Esophagus squamous epithelium (tissue), 5 donors: ENCODE measurements at regions not wholly inside any gene's neighbourhood (a gene's known extent, or its start where the extent isn't known, plus 50 kb on each side); places are given as distances from the start of the nearest gene placed in this dataset.
A peak's percentile ranks its signal among the peaks of the same experiment; 100 is the strongest.

Experiments
- DNase-seq: peaks from one replicate; lab custom pipeline; 2025; lab: John Stamatoyannopoulos, UW
- H3K27ac ChIP-seq, 4 donors: fragments of 200-600 bp; sonication (generic); one replicate each; pipeline ENCODE4 v1.5.1; 2016 to 2019; ENCODE audit warnings: mild to moderate bottlenecking in 1 of 4
- H3K27me3 ChIP-seq, 4 donors: fragments of 200-600 bp; sonication (generic); 1 replicate in 3 of 4; 2 replicates in 1 of 4; pipeline versions ENCODE4 v1.5.1 to v1.6.0; 2017 to 2021; ENCODE audit warnings: antibody characterized with exemption in 1 of 4
- H3K36me3 ChIP-seq, 3 donors: fragments of 200-600 bp; sonication (generic); one replicate each; pipeline ENCODE4 v1.5.1; 2016 to 2019
- H3K4me1 ChIP-seq, 3 donors: fragments of 200-600 bp; sonication (generic); one replicate each; pipeline ENCODE4 v1.5.1; 2017 to 2019
- H3K4me3 ChIP-seq, 4 donors: fragments of 200-600 bp; sonication (generic); 1 replicate in 3 of 4; 2 replicates in 1 of 4; pipeline ENCODE4 v1.5.1; 2016 to 2019; ENCODE audit warnings: mild to moderate bottlenecking in 2 of 4, moderate library complexity in 1 of 4
- H3K9me3 ChIP-seq, 3 donors: fragments of 200-600 bp; sonication (generic); one replicate each; pipeline ENCODE4 v1.5.1; 2016 to 2019
- POLR2A ChIP-seq, 4 donors: fragments of 450-650 bp; IDR thresholded peaks; one replicate each; pipeline ENCODE4 v1.6.1; 2017; ENCODE audit warnings: antibody characterized with exemption in 4 of 4, mild to moderate bottlenecking in 4 of 4, moderate library complexity in 3 of 4
- WGBS, 2 donors: methylation state at CpG; one replicate each; pipeline ENCODE4 v1.1.5; 2018; 5-methylcytosine and 5-hydroxymethylcytosine counted together
- intact Hi-C: fragments of 100-400 bp; cut with DNase I; formaldehyde crosslinking; loops from one replicate; pipeline ENCODE4 v1.15.0; 2022
- TF ChIP-seq, protein P1 (sequence below), 6 experiments: fragments of 450-650 bp in 4 of 6; fragments of 200-600 bp in 2 of 6; sonication (generic) in 2 of 6; IDR thresholded peaks; one replicate each; pipeline ENCODE4 v1.5.1; 2016 to 2019; ENCODE audit warnings: antibody characterized with exemption in 6 of 6, mild to moderate bottlenecking in 4 of 6, moderate library complexity in 4 of 6
- donor health status: DM: yes; HTN: yes; CAD: no.

DNA sequence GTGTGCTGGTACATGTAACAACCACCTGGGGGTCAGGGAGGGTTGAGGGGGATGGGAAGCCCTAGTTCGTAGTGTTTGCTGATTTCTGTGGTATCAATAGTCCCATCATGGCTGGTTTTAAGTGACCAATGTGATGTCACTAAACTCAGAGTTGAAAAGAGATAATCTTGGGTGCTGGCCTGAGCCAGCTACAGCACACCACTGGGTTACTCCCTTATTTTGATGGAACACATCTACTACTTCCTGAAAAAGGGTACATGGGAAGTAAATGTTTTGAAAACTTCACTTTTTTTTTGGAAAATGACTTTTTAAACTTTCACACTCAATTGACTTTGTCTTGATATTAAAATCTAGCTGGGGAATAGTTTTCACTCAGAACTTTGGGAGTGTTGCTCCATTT lies 87.0 kb upstream of the CXCR4 start:
- no peak for DNase-seq
- no peaks in the 10 kb centered on the region for H3K4me1 ChIP-seq
- whole genome bisulfite sequencing, 2 donors = 85 to 100% methylated on average over 1 of the region's 1 CpG
- no peak overlapping the region for H3K4me3 ChIP-seq
- no peaks in the 10 kb centered on the region for H3K27me3 ChIP-seq
- H3K36me3 ChIP-seq = no peaks in the 10 kb centered on the region
- intact Hi-C loops = no loop called here
- TF ChIP-seq POLR2A (IDR thresholded peaks at IDR 0.05) = no peak
- TF ChIP-seq, protein P1, sequence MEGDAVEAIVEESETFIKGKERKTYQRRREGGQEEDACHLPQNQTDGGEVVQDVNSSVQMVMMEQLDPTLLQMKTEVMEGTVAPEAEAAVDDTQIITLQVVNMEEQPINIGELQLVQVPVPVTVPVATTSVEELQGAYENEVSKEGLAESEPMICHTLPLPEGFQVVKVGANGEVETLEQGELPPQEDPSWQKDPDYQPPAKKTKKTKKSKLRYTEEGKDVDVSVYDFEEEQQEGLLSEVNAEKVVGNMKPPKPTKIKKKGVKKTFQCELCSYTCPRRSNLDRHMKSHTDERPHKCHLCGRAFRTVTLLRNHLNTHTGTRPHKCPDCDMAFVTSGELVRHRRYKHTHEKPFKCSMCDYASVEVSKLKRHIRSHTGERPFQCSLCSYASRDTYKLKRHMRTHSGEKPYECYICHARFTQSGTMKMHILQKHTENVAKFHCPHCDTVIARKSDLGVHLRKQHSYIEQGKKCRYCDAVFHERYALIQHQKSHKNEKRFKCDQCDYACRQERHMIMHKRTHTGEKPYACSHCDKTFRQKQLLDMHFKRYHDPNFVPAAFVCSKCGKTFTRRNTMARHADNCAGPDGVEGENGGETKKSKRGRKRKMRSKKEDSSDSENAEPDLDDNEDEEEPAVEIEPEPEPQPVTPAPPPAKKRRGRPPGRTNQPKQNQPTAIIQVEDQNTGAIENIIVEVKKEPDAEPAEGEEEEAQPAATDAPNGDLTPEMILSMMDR (IDR thresholded peaks at IDR 0.05) = no peak
- peak overlapping the region in 1 of 4 donors; percentile 33 for H3K27ac ChIP-seq
- H3K9me3 ChIP-seq = no peaks in the 10 kb centered on the region

DNA sequence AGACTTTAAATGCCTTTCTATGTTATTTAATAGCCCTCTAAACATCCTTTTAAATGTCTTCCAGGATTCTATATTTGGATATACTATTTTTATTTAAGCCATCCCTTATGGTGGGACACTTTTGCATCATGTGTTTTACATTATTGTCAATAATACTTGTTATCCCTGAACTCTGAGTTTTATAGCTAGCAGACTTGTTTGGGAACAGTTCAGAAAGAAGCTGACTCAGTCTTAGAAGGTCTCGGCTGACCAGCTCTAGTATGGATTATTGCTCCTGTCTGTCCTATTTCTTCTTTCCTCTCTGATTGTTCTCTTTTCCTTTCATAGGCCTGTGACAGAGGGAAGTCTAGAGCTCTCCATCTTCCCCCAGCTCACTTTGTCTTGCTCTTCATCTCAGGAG lies 77.3 kb upstream of the CXCR4 start:
- H3K9me3 ChIP-seq = no peaks in the 10 kb centered on the region
- H3K36me3 ChIP-seq = no peaks in the 10 kb centered on the region
- no peaks in the 10 kb centered on the region for H3K4me1 ChIP-seq
- H3K27ac ChIP-seq = no peak overlapping the region
- H3K4me3 ChIP-seq = no peak overlapping the region
- intact Hi-C loops = no loop called here
- TF ChIP-seq, protein P1 (IDR thresholded peaks at IDR 0.05) = no peak
- no peak for TF ChIP-seq POLR2A (IDR thresholded peaks at IDR 0.05)
- no peak for DNase-seq
- 76 to 83% methylated on average over 1 of the region's 1 CpG for WGBS, 2 donors
- H3K27me3 ChIP-seq = no peaks in the 10 kb centered on the region

DNA sequence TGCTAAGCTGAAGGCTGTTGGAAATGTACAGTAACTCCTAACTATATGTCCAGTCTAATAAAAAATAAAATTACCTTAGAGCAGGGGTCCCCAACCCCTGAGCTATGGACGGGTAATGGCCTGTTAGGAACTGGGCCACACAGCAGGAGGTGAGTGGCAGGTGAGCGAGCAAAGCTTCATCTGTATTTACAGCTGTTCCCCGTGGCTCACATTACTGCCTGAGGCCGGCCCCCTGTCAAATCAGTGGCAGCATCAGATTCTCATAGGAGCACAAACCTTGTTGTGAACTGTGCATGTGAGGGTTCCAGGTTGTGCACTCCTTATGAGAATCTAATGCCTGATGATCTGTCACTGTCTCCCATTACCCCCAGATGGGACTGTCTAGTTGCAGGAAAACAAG lies 73.1 kb upstream of the CXCR4 start:
- intact Hi-C loops = no loop called here
- TF ChIP-seq POLR2A (IDR thresholded peaks at IDR 0.05) = no peak
- Histone ChIP-seq H3K36me3 (no peaks in the 10 kb centered on the region), H3K27me3 (no peaks in the 10 kb centered on the region), H3K4me1 (no peaks in the 10 kb centered on the region), H3K27ac (no peak overlapping the region), H3K9me3 (no peaks in the 10 kb centered on the region), H3K4me3 (no peak overlapping the region)
- no peak for DNase-seq
- WGBS, 2 donors = 83 to 89% methylated on average over 4 of the region's 4 CpGs

DNA sequence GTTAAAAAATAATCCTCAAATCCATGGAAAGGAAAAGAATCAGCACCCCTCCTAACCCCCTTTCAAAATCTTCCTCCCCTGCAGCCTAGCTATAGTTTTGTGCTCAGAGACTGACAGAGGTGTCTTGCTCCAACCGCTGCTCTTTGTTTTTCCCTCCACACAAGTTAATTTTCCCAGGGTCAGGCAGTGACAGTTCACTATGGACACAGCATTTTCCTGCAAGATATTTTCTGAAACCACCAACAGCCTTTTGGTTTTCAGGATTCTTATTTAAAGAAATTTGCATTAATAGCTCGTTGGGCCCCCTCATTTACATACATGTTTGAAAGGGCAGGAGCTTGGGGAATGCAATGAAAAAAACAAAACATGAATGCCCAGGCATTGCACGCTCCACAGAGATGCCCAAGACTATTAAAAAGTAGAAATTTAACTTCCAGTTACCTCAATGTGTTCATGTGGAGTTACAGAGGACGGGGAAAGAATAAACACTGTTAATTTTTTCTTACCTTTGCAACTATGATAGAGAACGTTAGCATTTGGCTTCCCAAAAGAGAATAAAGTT lies 71.4 kb upstream of the CXCR4 start:
- TF ChIP-seq POLR2A (IDR thresholded peaks at IDR 0.05) = no peak
- TF ChIP-seq, protein P1 (IDR thresholded peaks at IDR 0.05) = no peak
- H3K9me3 ChIP-seq = no peaks in the 10 kb centered on the region
- no peak for DNase-seq
- no peaks in the 10 kb centered on the region for H3K36me3 ChIP-seq
- no peak overlapping the region for H3K4me3 ChIP-seq
- no peak overlapping the region for H3K27ac ChIP-seq
- H3K4me1 ChIP-seq = no peaks in the 10 kb centered on the region
- WGBS, 2 donors = 52 to 61% methylated on average over 5 of the region's 5 CpGs
- no peaks in the 10 kb centered on the region for H3K27me3 ChIP-seq
- intact Hi-C loops = no loop called here

DNA sequence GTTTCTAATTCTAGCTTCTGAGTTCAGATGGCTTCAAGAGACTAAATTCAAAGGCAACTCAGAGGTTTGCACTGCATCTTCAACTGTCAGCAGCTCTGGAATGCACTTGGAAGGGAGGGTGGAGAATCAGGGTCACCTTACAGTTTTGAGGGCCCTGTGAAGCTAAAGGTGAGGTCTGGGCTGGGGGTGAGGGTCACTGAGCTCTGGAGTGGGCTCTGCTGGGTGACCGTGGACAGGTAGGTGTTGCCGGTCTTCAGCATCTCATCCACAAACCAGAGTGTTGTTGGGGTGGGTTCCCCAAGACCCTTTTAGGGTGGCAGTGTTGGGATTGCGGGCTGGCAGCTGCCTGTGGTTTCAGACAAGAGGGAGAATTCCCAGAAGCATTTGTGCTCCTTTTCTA lies 70.1 kb upstream of the CXCR4 start:
- WGBS, 2 donors = 92 to 100% methylated on average over 2 to 3 of the region's 3 CpGs
- no peak overlapping the region for H3K4me3 ChIP-seq
- intact Hi-C loops = no loop called here
- TF ChIP-seq, protein P1 (IDR thresholded peaks at IDR 0.05) = no peak
- no peak for TF ChIP-seq POLR2A (IDR thresholded peaks at IDR 0.05)
- no peak overlapping the region for H3K27ac ChIP-seq
- no peaks in the 10 kb centered on the region for H3K4me1 ChIP-seq
- H3K27me3 ChIP-seq = no peaks in the 10 kb centered on the region
- no peaks in the 10 kb centered on the region for H3K36me3 ChIP-seq
- no peak for DNase-seq
- H3K9me3 ChIP-seq = no peaks in the 10 kb centered on the region
